Tibial nerve (tissue), 4 donors: ENCODE measurements at regions not wholly inside any gene's neighbourhood (a gene's known extent, or its start where the extent isn't known, plus 50 kb on each side); places are given as distances from the start of the nearest gene placed in this dataset.

Experiments used
- EP300 ChIP-seq, 2 donors: sonication (generic); formaldehyde crosslinking; IDR thresholded peaks; one replicate each; pipeline ENCODE4 v1.6.1; 2017; ENCODE audit warnings: antibody characterized with exemption in 2 of 2, mild to moderate bottlenecking in 1 of 2
- POLR2A ChIP-seq, 2 donors: fragments of 450-650 bp; IDR thresholded peaks; one replicate each; pipeline ENCODE4 v1.6.1; 2017; ENCODE audit warnings: antibody characterized with exemption in 2 of 2, mild to moderate bottlenecking in 2 of 2, moderate library complexity in 2 of 2
- TF ChIP-seq, protein P1 (sequence below), 5 experiments: fragments of 200-600 bp in 3 of 5; fragments of 450-650 bp in 2 of 5; sonication (generic) in 3 of 5; IDR thresholded peaks; one replicate each; pipeline ENCODE4 v1.5.1; 2016 to 2019; ENCODE audit warnings: antibody characterized with exemption in 5 of 5, mild to moderate bottlenecking in 3 of 5, moderate library complexity in 2 of 5

DNA sequence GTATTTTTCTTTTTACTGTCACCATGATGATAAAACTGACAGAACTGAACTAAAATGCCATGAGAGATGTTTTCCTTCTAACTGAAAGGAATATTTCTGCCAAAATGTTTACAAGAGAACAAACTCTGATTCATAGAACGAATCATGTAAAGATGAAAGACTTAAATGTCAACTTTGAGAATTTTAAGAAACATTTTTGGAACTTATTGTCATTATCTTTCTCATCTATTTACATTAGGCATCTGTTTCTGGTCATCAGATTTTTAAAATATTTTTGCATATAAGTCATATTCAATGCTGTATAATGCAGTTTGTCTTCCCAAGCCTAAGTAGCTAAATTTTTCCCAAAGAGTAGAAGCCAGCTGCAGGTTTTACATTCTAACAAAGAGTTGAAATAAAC lies 358.5 kb downstream of the TFEC start:
- TF ChIP-seq EP300 (IDR thresholded peaks at IDR 0.05) (no peak), POLR2A (IDR thresholded peaks at IDR 0.05) (no peak)
- TF ChIP-seq, protein P1, sequence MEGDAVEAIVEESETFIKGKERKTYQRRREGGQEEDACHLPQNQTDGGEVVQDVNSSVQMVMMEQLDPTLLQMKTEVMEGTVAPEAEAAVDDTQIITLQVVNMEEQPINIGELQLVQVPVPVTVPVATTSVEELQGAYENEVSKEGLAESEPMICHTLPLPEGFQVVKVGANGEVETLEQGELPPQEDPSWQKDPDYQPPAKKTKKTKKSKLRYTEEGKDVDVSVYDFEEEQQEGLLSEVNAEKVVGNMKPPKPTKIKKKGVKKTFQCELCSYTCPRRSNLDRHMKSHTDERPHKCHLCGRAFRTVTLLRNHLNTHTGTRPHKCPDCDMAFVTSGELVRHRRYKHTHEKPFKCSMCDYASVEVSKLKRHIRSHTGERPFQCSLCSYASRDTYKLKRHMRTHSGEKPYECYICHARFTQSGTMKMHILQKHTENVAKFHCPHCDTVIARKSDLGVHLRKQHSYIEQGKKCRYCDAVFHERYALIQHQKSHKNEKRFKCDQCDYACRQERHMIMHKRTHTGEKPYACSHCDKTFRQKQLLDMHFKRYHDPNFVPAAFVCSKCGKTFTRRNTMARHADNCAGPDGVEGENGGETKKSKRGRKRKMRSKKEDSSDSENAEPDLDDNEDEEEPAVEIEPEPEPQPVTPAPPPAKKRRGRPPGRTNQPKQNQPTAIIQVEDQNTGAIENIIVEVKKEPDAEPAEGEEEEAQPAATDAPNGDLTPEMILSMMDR (IDR thresholded peaks at IDR 0.05) = no peak
